ENCODE measurements at regions not wholly inside any gene's neighbourhood (a gene's known extent, or its start where the extent isn't known, plus 50 kb on each side); places are given as distances from the start of the nearest gene placed in this dataset.

GRCh38 chr3:30486368-30486767, 120.0 kb upstream of the TGFBR2 start:
- TF ChIP-seq EP300 (IDR thresholded peaks at IDR 0.05) (no peak), CTCF (IDR thresholded peaks at IDR 0.05) (no peak), POLR2A (IDR thresholded peaks at IDR 0.05) (no peak), POLR2AphosphoS5 (IDR thresholded peaks at IDR 0.05) (no peak)
- Histone ChIP-seq H3K4me3 (no peak overlapping the region), H3K9me3 (peaks cover 0 to 4% (median 0%) of the 10 kb centered on the region in 4 donors), H3K27ac (no peak overlapping the region), H3K4me1 (no peaks in the 10 kb centered on the region), H3K36me3 (no peaks in the 10 kb centered on the region), H3K27me3 (no peaks in the 10 kb centered on the region)
- no peak for DNase-seq
- intact Hi-C loops (cut with DNase I; ENCODE audit: low total_unique reads): no loop called here
- 68 to 79% (median 71%) methylated on average over 2 of the region's 2 CpGs for WGBS, 5 donors

- intact Hi-C loops (cut with DNase I; ENCODE audit: low total_unique reads): no loop called here
- no peak overlapping the region for H3K4me3 ChIP-seq
- no peak for TF ChIP-seq CTCF (IDR thresholded peaks at IDR 0.05)
- TF ChIP-seq POLR2A (IDR thresholded peaks at IDR 0.05): no peak
- no peak for TF ChIP-seq POLR2AphosphoS5 (IDR thresholded peaks at IDR 0.05)
- TF ChIP-seq EP300 (IDR thresholded peaks at IDR 0.05): no peak
- no peak overlapping the region for H3K27ac ChIP-seq
- peaks cover 0 to 4% (median under 1%) of the 10 kb centered on the region in 4 donors for H3K4me1 ChIP-seq
- no peak for DNase-seq
- H3K9me3 ChIP-seq: peaks cover 0 to 4% (median 0%) of the 10 kb centered on the region in 4 donors
- WGBS, 5 donors: 90 to 96% (median 93%) methylated on average over 4 of the region's 4 CpGs
- no peaks in the 10 kb centered on the region for H3K36me3 ChIP-seq
- no peaks in the 10 kb centered on the region for H3K27me3 ChIP-seq
Observed at GRCh38 chr3:30488070-30488756, 118.2 kb upstream of the TGFBR2 start.

GRCh38 chr3:30492322-30493192, 113.8 kb upstream of the TGFBR2 start:
- Histone ChIP-seq H3K27me3 (no peaks in the 10 kb centered on the region), H3K4me1 (peaks cover 0 to 46% (median 13%) of the 10 kb centered on the region in 4 donors), H3K27ac (peak overlapping the region in 1 of 5 donors; percentile 83), H3K4me3 (no peak overlapping the region), H3K36me3 (no peaks in the 10 kb centered on the region), H3K9me3 (peaks cover 0 to 4% (median 0%) of the 10 kb centered on the region in 4 donors)
- DNase-seq: no peak
- no peak for TF ChIP-seq CTCF (IDR thresholded peaks at IDR 0.05)
- WGBS, 5 donors: 77 to 86% (median 82%) methylated on average over 6 of the region's 6 CpGs
- intact Hi-C loops (cut with DNase I; ENCODE audit: low total_unique reads): no loop called here

GRCh38 chr3:30493911-30494311, 112.5 kb upstream of the TGFBR2 start:
- no peaks in the 10 kb centered on the region for H3K9me3 ChIP-seq
- intact Hi-C loops (cut with DNase I; ENCODE audit: low total_unique reads): no loop called here
- no peak overlapping the region for H3K4me3 ChIP-seq
- peaks cover 0 to 54% (median 17%) of the 10 kb centered on the region in 4 donors for H3K4me1 ChIP-seq
- H3K27ac ChIP-seq: peak overlapping the region in 4 of 5 donors; percentile 13 to 83 (median 55)
- no peaks in the 10 kb centered on the region for H3K27me3 ChIP-seq
- DNase-seq: no peak
- no peaks in the 10 kb centered on the region for H3K36me3 ChIP-seq
- TF ChIP-seq EP300 (IDR thresholded peaks at IDR 0.05) (no peak), POLR2AphosphoS5 (IDR thresholded peaks at IDR 0.05) (peak in 2 of 3 donors; percentile 40 to 54), CTCF (IDR thresholded peaks at IDR 0.05) (no peak), POLR2A (IDR thresholded peaks at IDR 0.05) (no peak)
- 63 to 95% (median 82%) methylated on average over 2 of the region's 2 CpGs for WGBS, 5 donors
